IMR-90 (cell line): ENCODE measurements at regions not wholly inside any gene's neighbourhood (a gene's known extent, or its start where the extent isn't known, plus 50 kb on each side); places are given as distances from the start of the nearest gene placed in this dataset.

Experiments
- ATAC-seq: fragments of 200-7000 bp; cut with Tn5 transposase; 2 replicates; pipeline ENCODE4 v1.9.1; 2020; ENCODE audit warnings: low read depth, mild to moderate bottlenecking, moderate library complexity
- BruUV-seq: library from RNA; stranded (reverse); fragments of 400-500 nt; replicated peaks from 2 replicates; lab custom pipeline; 2021; lab: Mats Ljungman, UMichigan
- CTCF ChIA-PET: fragments of 300-600 bp; formaldehyde crosslinking; extraction: SDS; loops from one replicate; lab custom pipeline; 2021; ENCODE audit warnings: antibody characterized with exemption; lab: Yijun Ruan, JAX
- POLR2A ChIA-PET: fragments of 300-600 bp; sonication (Branson Sonifier 250); formaldehyde crosslinking; loops from one replicate; lab custom pipeline; 2022; ENCODE audit warnings: antibody characterized with exemption; ENCODE audit not compliant: unreplicated experiment; lab: Charles Lee
- DNase-seq: peaks from one replicate; pipeline ENCODE4 v3.0.0; 2013
- H2AFZ ChIP-seq: replicated peaks from 2 replicates; pipeline ENCODE3; 2013; ENCODE audit warnings: low read length, mild to moderate bottlenecking; ENCODE audit not compliant: poor library complexity
- H2AK5ac ChIP-seq: 2 replicates; pipeline ENCODE4 v1.6.1; 2013; ENCODE audit warnings: low read depth, low read length, inconsistent platforms
- H2AK9ac ChIP-seq: replicated peaks from 2 replicates; pipeline ENCODE3; 2013; ENCODE audit warnings: mild to moderate bottlenecking, low read depth, low read length, moderate library complexity; ENCODE audit not compliant: poor library complexity
- H2BK120ac ChIP-seq: 2 replicates; pipeline ENCODE4 v1.6.1; 2013; ENCODE audit warnings: low read depth, low read length, inconsistent platforms
- H2BK15ac ChIP-seq: 3 replicates; pipeline ENCODE4 v1.6.1; 2013; ENCODE audit warnings: low read depth, low read length, inconsistent platforms
- H2BK20ac ChIP-seq: 2 replicates; pipeline ENCODE4 v1.6.1; 2013; ENCODE audit warnings: low read depth, mild to moderate bottlenecking, inconsistent platforms, low read length, moderate library complexity
- H2BK5ac ChIP-seq: 2 replicates; pipeline ENCODE4 v1.6.1; 2013; ENCODE audit warnings: mild to moderate bottlenecking, low read depth, low read length, inconsistent platforms; ENCODE audit not compliant: poor library complexity, severe bottlenecking
- H3K14ac ChIP-seq: replicated peaks from 2 replicates; pipeline ENCODE4 v1.6.1; 2013; ENCODE audit warnings: low read depth, low read length, inconsistent platforms
- H3K18ac ChIP-seq: 2 replicates; pipeline ENCODE4 v1.6.1; 2013; ENCODE audit warnings: low read depth, low read length, control low read depth
- H3K23ac ChIP-seq: 2 replicates; pipeline ENCODE4 v1.6.1; 2013; ENCODE audit warnings: low read depth, low read length, inconsistent platforms
- H3K27ac ChIP-seq: 2 replicates; pipeline ENCODE4 v1.5.1; 2013; ENCODE audit warnings: mild to moderate bottlenecking, control low read depth, low read length; ENCODE audit not compliant: insufficient read depth
- H3K27me3 ChIP-seq: 2 replicates; pipeline ENCODE4 v1.6.1; 2013; ENCODE audit warnings: low read length; ENCODE audit not compliant: control insufficient read depth, insufficient read depth
- H3K36me3 ChIP-seq: 2 replicates; pipeline ENCODE4 v1.6.1; 2013; ENCODE audit warnings: low read length, mixed read lengths; ENCODE audit not compliant: control insufficient read depth, insufficient read depth
- H3K4ac ChIP-seq: 2 replicates; pipeline ENCODE4 v1.6.1; 2013; ENCODE audit warnings: low read depth, low read length, inconsistent platforms
- H3K4me1 ChIP-seq: 2 replicates; pipeline ENCODE4 v1.6.1; 2013; ENCODE audit warnings: low read length, mixed read lengths; ENCODE audit not compliant: control insufficient read depth, insufficient read depth
- H3K4me2 ChIP-seq: 2 replicates; pipeline ENCODE4 v1.6.1; 2013; ENCODE audit warnings: low read depth, mild to moderate bottlenecking, control low read depth, low read length, moderate library complexity
- H3K4me3 ChIP-seq: 2 replicates; pipeline ENCODE4 v1.5.1; 2013; ENCODE audit warnings: low read depth, mild to moderate bottlenecking, control low read depth, low read length, moderate library complexity; ENCODE audit not compliant: insufficient read depth
- H3K56ac ChIP-seq: 2 replicates; pipeline ENCODE4 v1.6.1; 2013; ENCODE audit warnings: low read length, inconsistent platforms; ENCODE audit not compliant: insufficient read depth; ENCODE audit errors: extremely low read depth
- H3K79me1 ChIP-seq, 2 experiments: 2 replicates each; pipeline ENCODE4 v1.6.1; 2013; ENCODE audit warnings: low read length in 2 of 2, inconsistent platforms in 1 of 2, low read depth in 1 of 2
- H3K9ac ChIP-seq: 2 replicates; pipeline ENCODE4 v1.6.1; 2013; ENCODE audit warnings: low read depth, low read length, control low read depth
- H3K9me1 ChIP-seq: 2 replicates; pipeline ENCODE4 v1.6.1; 2013; ENCODE audit warnings: low read length, inconsistent platforms; ENCODE audit not compliant: insufficient read depth
- H3K9me3 ChIP-seq: 2 replicates; pipeline ENCODE4 v1.6.1; 2013; ENCODE audit warnings: low read length; ENCODE audit not compliant: control insufficient read depth, insufficient read depth
- H4K20me1 ChIP-seq: 2 replicates; pipeline ENCODE4 v1.6.1; 2013; ENCODE audit warnings: low read length, inconsistent platforms; ENCODE audit not compliant: insufficient read depth
- H4K5ac ChIP-seq: 2 replicates; pipeline ENCODE4 v1.6.1; 2013; ENCODE audit warnings: mild to moderate bottlenecking, low read depth, low read length, control low read depth
- H4K8ac ChIP-seq, 2 experiments: 2 replicates each; pipeline ENCODE4 v1.6.1; 2013; ENCODE audit warnings: low read depth in 2 of 2, low read length in 2 of 2, control low read depth in 1 of 2, inconsistent platforms in 1 of 2
- H4K91ac ChIP-seq: 2 replicates; pipeline ENCODE4 v1.6.1; 2013; ENCODE audit warnings: low read depth, low read length, inconsistent platforms; ENCODE audit not compliant: insufficient read depth
- BHLHE40 ChIP-seq: fragments of 150-350 bp; IDR thresholded peaks from 2 replicates; pipeline ENCODE4 v1.6.1; 2016; ENCODE audit warnings: mild to moderate bottlenecking, low read depth, low read length
- CHD1 ChIP-seq: IDR thresholded peaks from 2 replicates; pipeline ENCODE4 v1.6.1; 2012; ENCODE audit warnings: low read depth, low read length, improper control_type of control experiment
- MAZ ChIP-seq: IDR thresholded peaks from 2 replicates; pipeline ENCODE4 v1.6.1; 2012; ENCODE audit warnings: low read depth, mild to moderate bottlenecking, low read length, improper control_type of control experiment, moderate library complexity, borderline replicate concordance
- MXI1 ChIP-seq: IDR thresholded peaks from 2 replicates; pipeline ENCODE4 v1.6.1; 2012; ENCODE audit warnings: low read depth, mild to moderate bottlenecking, low read length, moderate library complexity, borderline replicate concordance
- POLR2A ChIP-seq: IDR thresholded peaks from 2 replicates; pipeline ENCODE4 v1.6.1; 2012; ENCODE audit warnings: mild to moderate bottlenecking, low read depth, low read length
- RCOR1 ChIP-seq: IDR thresholded peaks from 2 replicates; pipeline ENCODE4 v1.6.1; 2012; ENCODE audit warnings: mild to moderate bottlenecking, low read length, improper control_type of control experiment; ENCODE audit not compliant: insufficient replicate concordance
- WGBS, 2 experiments: methylation state at CpG; one replicate each; pipeline versions ENCODE4 v1.1.5 to v1.1.7; 2013; ENCODE audit warnings: missing lambda C conversion rate in 2 of 2; ENCODE audit not compliant: insufficient read length in 1 of 2; ENCODE audit errors: extremely low coverage in 2 of 2; 5-methylcytosine and 5-hydroxymethylcytosine counted together
- dilution Hi-C: fragments of 300-500 bp; cut with HindIII; formaldehyde crosslinking; loops from one replicate; pipeline ENCODE4 v1.14.3; 2018; ENCODE audit warnings: low sequenced_read_pairs; ENCODE audit not compliant: unreplicated experiment
- in situ Hi-C: fragments of 300-500 bp; cut with MboI; formaldehyde crosslinking; loops from 3 replicates; pipeline ENCODE4 v1.14.3; 2019; ENCODE audit warnings: low sequenced_read_pairs, inconsistent platforms, mixed read lengths
- intact Hi-C: fragments of 100-400 bp; cut with micrococcal nuclease; formaldehyde crosslinking; loops from 2 replicates; pipeline ENCODE4 v1.10.0; 2022
- TF ChIP-seq, protein P1 (sequence below): conservative IDR thresholded peaks from 2 replicates; pipeline ENCODE4 v1.5.1; 2012; ENCODE audit warnings: mild to moderate bottlenecking, low read depth, low read length, improper control_type of control experiment

DNA sequence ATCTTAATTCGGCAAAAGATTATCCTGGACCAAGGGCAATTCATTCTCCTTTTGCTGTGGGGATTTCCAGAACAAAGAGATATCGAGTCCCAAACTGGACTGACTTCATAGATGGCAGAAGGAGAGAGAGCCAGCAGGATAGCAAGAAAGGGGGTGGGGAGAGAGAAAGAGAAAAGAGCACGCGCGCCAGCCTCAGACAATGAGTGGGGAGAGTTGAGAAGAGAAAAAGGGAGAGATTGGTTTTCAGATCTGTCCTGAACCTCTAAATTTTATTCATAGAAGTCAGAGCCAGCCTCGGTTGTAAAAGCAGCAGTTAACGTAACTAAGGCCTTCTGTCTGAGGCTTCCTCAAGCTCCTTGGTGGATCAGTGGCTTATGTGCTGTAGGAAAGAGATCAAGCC is 55.3 kb upstream of the ALDH1B1 start:
- Histone ChIP-seq H2BK5ac (no peak overlapping the region), H2BK15ac (no peak overlapping the region), H3K4ac (no peak overlapping the region), H3K9me1 (no peaks in the 10 kb centered on the region), H3K18ac (no peak overlapping the region), H3K14ac (no peak overlapping the region), H2AK5ac (no peak overlapping the region), H3K4me1 (peaks cover 5% of the 10 kb centered on the region; the same call in 1 of the 2 replicates), H3K36me3 (no peaks in the 10 kb centered on the region), H4K91ac (no peak overlapping the region), H2AFZ (no peak overlapping the region), H3K4me2 (no peak overlapping the region), H4K20me1 (no peaks in the 10 kb centered on the region), H4K5ac (no peak overlapping the region), H3K9ac (no peak overlapping the region), H3K56ac (no peak overlapping the region), H3K9me3 (no peaks in the 10 kb centered on the region), H3K79me1 (no peaks in the 10 kb centered on the region), H3K27me3 (peaks cover 40% of the 10 kb centered on the region), H2BK20ac (no peak overlapping the region), H3K23ac (no peak overlapping the region), H3K4me3 (no peak overlapping the region), H2AK9ac (no peak overlapping the region), H3K27ac (no peak overlapping the region), H2BK120ac (no peak overlapping the region), H4K8ac (no peak overlapping the region)
- ChIA-PET CTCF (no interaction called here), POLR2A (no interaction called here)
- in situ Hi-C loops (no loop called here), intact Hi-C loops (loop anchor here (10.0 kb wide), 1 partner anchor 62 kb away; no protein-coding TSS in a partner anchor), dilution Hi-C loops (no loop called here)
- 73% methylated on average over 2 of the region's 7 CpGs; no CpG with 5 or more reads in 1 of the 2 experiments for WGBS, 2 experiments
- no TSS peak for BruUV-seq
- ATAC-seq = no peak
- DNase-seq = no peak
- TF ChIP-seq BHLHE40 (no peak), CHD1 (no peak), MXI1 (no peak), POLR2A (no peak), RCOR1 (no peak), MAZ (no peak)
- TF ChIP-seq, protein P1, sequence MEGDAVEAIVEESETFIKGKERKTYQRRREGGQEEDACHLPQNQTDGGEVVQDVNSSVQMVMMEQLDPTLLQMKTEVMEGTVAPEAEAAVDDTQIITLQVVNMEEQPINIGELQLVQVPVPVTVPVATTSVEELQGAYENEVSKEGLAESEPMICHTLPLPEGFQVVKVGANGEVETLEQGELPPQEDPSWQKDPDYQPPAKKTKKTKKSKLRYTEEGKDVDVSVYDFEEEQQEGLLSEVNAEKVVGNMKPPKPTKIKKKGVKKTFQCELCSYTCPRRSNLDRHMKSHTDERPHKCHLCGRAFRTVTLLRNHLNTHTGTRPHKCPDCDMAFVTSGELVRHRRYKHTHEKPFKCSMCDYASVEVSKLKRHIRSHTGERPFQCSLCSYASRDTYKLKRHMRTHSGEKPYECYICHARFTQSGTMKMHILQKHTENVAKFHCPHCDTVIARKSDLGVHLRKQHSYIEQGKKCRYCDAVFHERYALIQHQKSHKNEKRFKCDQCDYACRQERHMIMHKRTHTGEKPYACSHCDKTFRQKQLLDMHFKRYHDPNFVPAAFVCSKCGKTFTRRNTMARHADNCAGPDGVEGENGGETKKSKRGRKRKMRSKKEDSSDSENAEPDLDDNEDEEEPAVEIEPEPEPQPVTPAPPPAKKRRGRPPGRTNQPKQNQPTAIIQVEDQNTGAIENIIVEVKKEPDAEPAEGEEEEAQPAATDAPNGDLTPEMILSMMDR = no peak
